ENCODE measurements at regions not wholly inside any gene's neighbourhood (a gene's known extent, or its start where the extent isn't known, plus 50 kb on each side); places are given as distances from the start of the nearest gene placed in this dataset.

DNA sequence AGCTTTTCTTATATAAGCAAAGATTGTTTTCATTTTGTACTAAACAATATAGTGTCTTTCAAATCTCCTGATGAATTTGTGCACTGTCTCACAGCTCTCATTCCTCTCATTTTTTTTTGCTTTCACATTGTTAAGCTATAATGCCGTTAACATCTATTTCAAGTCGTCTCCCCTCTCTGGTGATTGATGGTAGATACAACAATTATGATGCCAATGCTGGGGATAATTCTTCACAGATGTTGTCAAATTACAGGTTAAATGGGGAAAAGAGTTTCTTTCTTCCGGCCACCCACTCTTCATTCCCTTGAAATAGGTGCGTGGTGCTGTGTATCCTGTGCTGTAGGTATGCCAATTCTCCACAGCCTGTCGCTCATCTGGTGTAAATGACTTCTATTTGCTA lies 1053.7 kb upstream of the ZEB2 start:
- no peak overlapping the region for H3K27ac ChIP-seq (ENCODE audit: low read depth in 1 of 3, low read length in 2 of 3)
- H3K36me3 ChIP-seq (ENCODE audit: control insufficient read depth in 3 of 3, insufficient read depth in 2 of 3, low read depth in 1 of 3, low read length in 3 of 3): no peaks in the 10 kb centered on the region
- H3K4me3 ChIP-seq (ENCODE audit: low read depth in 1 of 3, low read length in 3 of 3): no peak overlapping the region
- FAIRE-seq (no peak), DNase-seq (no peak)
- no peaks in the 10 kb centered on the region for H3K27me3 ChIP-seq (ENCODE audit: control insufficient read depth in 3 of 3, insufficient read depth in 3 of 3, low read length in 3 of 3)
- 83 to 89% (median 85%) methylated on average over 5 of the region's 5 CpGs for WGBS, 3 donors
- no peaks in the 10 kb centered on the region for H3K4me1 ChIP-seq (ENCODE audit: control insufficient read depth in 3 of 3, insufficient read depth in 2 of 3, low read depth in 1 of 3, low read length in 2 of 3)
- H3K9me3 ChIP-seq (ENCODE audit: control insufficient read depth in 2 of 2, insufficient read depth in 1 of 2, low read depth in 1 of 2, low read length in 1 of 2): no peaks in the 10 kb centered on the region

DNA sequence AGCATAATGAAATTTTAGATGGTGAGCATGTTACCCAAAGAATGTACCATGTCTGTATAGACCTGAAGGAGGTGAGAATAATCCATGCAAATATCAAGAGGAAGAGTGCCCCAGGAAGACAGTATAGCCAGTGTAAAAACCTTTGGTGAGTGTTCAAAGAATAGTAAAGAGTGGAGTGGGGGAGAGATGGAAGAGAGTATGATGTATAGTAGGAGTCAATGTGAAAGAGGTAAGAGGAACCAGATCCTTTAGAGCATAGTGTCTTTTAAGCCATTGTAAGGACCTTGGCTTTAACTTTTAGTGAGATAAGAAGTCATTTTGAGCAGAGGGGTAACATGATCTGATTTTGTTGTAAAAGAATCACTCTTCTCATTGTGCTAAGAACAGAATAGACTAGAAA lies 1052.3 kb upstream of the ZEB2 start:
- DNase-seq: no peak
- Histone ChIP-seq H3K36me3 (ENCODE audit: control insufficient read depth in 3 of 3, insufficient read depth in 2 of 3, low read depth in 1 of 3, low read length in 3 of 3) (no peaks in the 10 kb centered on the region), H3K4me1 (ENCODE audit: control insufficient read depth in 3 of 3, insufficient read depth in 2 of 3, low read depth in 1 of 3, low read length in 2 of 3) (no peaks in the 10 kb centered on the region), H3K9me3 (ENCODE audit: control insufficient read depth in 2 of 2, insufficient read depth in 1 of 2, low read depth in 1 of 2, low read length in 1 of 2) (no peaks in the 10 kb centered on the region), H3K27ac (ENCODE audit: low read depth in 1 of 3, low read length in 2 of 3) (no peak overlapping the region), H3K27me3 (ENCODE audit: control insufficient read depth in 3 of 3, insufficient read depth in 3 of 3, low read length in 3 of 3) (no peaks in the 10 kb centered on the region), H3K4me3 (ENCODE audit: low read depth in 1 of 3, low read length in 3 of 3) (no peak overlapping the region)
- FAIRE-seq: no peak

GRCh38 chr2:145569108-145569507 lies 1049.2 kb upstream of the ZEB2 start:
- Histone ChIP-seq H3K4me1 (ENCODE audit: control insufficient read depth in 3 of 3, insufficient read depth in 2 of 3, low read depth in 1 of 3, low read length in 2 of 3) (no peaks in the 10 kb centered on the region), H3K27ac (ENCODE audit: low read depth in 1 of 3, low read length in 2 of 3) (no peak overlapping the region), H3K4me3 (ENCODE audit: low read depth in 1 of 3, low read length in 3 of 3) (no peak overlapping the region), H3K36me3 (ENCODE audit: control insufficient read depth in 3 of 3, insufficient read depth in 2 of 3, low read depth in 1 of 3, low read length in 3 of 3) (no peaks in the 10 kb centered on the region), H3K9me3 (ENCODE audit: control insufficient read depth in 2 of 2, insufficient read depth in 1 of 2, low read depth in 1 of 2, low read length in 1 of 2) (no peaks in the 10 kb centered on the region), H3K27me3 (ENCODE audit: control insufficient read depth in 3 of 3, insufficient read depth in 3 of 3, low read length in 3 of 3) (no peaks in the 10 kb centered on the region)
- DNase-seq (no peak), FAIRE-seq (no peak)
- WGBS, 3 donors: 41 to 75% (median 51%) methylated on average over 2 of the region's 2 CpGs

GRCh38 chr2:145563741-145564615 lies 1044.1 kb upstream of the ZEB2 start:
- FAIRE-seq (no peak), DNase-seq (no peak)
- Histone ChIP-seq H3K4me3 (ENCODE audit: low read depth in 1 of 3, low read length in 3 of 3) (no peak overlapping the region), H3K4me1 (ENCODE audit: control insufficient read depth in 3 of 3, insufficient read depth in 2 of 3, low read depth in 1 of 3, low read length in 2 of 3) (no peaks in the 10 kb centered on the region), H3K27me3 (ENCODE audit: control insufficient read depth in 3 of 3, insufficient read depth in 3 of 3, low read length in 3 of 3) (no peaks in the 10 kb centered on the region), H3K27ac (ENCODE audit: low read depth in 1 of 3, low read length in 2 of 3) (no peak overlapping the region), H3K36me3 (ENCODE audit: control insufficient read depth in 3 of 3, insufficient read depth in 2 of 3, low read depth in 1 of 3, low read length in 3 of 3) (no peaks in the 10 kb centered on the region), H3K9me3 (ENCODE audit: control insufficient read depth in 2 of 2, insufficient read depth in 1 of 2, low read depth in 1 of 2, low read length in 1 of 2) (no peaks in the 10 kb centered on the region)
- 47 to 63% (median 51%) methylated on average over 7 of the region's 7 CpGs for WGBS, 3 donors

- Histone ChIP-seq H3K4me1 (ENCODE audit: control insufficient read depth in 3 of 3, insufficient read depth in 2 of 3, low read depth in 1 of 3, low read length in 2 of 3) (no peaks in the 10 kb centered on the region), H3K27me3 (ENCODE audit: control insufficient read depth in 3 of 3, insufficient read depth in 3 of 3, low read length in 3 of 3) (no peaks in the 10 kb centered on the region), H3K36me3 (ENCODE audit: control insufficient read depth in 3 of 3, insufficient read depth in 2 of 3, low read depth in 1 of 3, low read length in 3 of 3) (no peaks in the 10 kb centered on the region), H3K27ac (ENCODE audit: low read depth in 1 of 3, low read length in 2 of 3) (no peak overlapping the region), H3K9me3 (ENCODE audit: control insufficient read depth in 2 of 2, insufficient read depth in 1 of 2, low read depth in 1 of 2, low read length in 1 of 2) (no peaks in the 10 kb centered on the region), H3K4me3 (ENCODE audit: low read depth in 1 of 3, low read length in 3 of 3) (no peak overlapping the region)
- 61 to 75% (median 71%) methylated on average over 3 of the region's 3 CpGs for WGBS, 3 donors
- FAIRE-seq (no peak), DNase-seq (no peak)
Observed at GRCh38 chr2:145561152-145561551, 1041.2 kb upstream of the ZEB2 start.

- DNase-seq (no peak), FAIRE-seq (no peak)
- Histone ChIP-seq H3K27ac (ENCODE audit: low read depth in 1 of 3, low read length in 2 of 3) (no peak overlapping the region), H3K4me1 (ENCODE audit: control insufficient read depth in 3 of 3, insufficient read depth in 2 of 3, low read depth in 1 of 3, low read length in 2 of 3) (no peaks in the 10 kb centered on the region), H3K9me3 (ENCODE audit: control insufficient read depth in 2 of 2, insufficient read depth in 1 of 2, low read depth in 1 of 2, low read length in 1 of 2) (no peaks in the 10 kb centered on the region), H3K36me3 (ENCODE audit: control insufficient read depth in 3 of 3, insufficient read depth in 2 of 3, low read depth in 1 of 3, low read length in 3 of 3) (no peaks in the 10 kb centered on the region), H3K27me3 (ENCODE audit: control insufficient read depth in 3 of 3, insufficient read depth in 3 of 3, low read length in 3 of 3) (no peaks in the 10 kb centered on the region), H3K4me3 (ENCODE audit: low read depth in 1 of 3, low read length in 3 of 3) (no peak overlapping the region)
- 65 to 86% (median 76%) methylated on average over 1 of the region's 1 CpG for WGBS, 3 donors
Observed at GRCh38 chr2:145558617-145559350, 1038.9 kb upstream of the ZEB2 start.

DNA sequence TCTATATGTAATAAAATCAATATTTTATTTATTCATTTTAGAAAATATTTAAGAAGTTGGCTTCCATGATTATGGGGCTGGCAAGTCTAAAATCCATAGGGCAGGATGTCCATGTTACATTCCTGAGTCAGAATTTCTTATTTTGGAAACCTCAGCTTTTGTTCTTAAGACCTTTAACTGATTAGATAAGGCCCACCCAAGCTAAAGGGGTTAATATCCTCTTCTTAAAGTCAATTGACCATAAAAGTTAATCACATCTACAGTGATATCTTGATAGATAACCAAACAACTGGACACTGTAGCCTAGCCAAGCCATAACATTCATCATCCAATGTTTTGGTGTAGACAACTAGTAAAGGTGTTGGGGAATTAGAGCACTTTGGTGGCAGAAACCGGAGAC lies 1035.4 kb upstream of the ZEB2 start:
- Histone ChIP-seq H3K4me1 (ENCODE audit: control insufficient read depth in 3 of 3, insufficient read depth in 2 of 3, low read depth in 1 of 3, low read length in 2 of 3) (no peaks in the 10 kb centered on the region), H3K4me3 (ENCODE audit: low read depth in 1 of 3, low read length in 3 of 3) (no peak overlapping the region), H3K9me3 (ENCODE audit: control insufficient read depth in 2 of 2, insufficient read depth in 1 of 2, low read depth in 1 of 2, low read length in 1 of 2) (no peaks in the 10 kb centered on the region), H3K27me3 (ENCODE audit: control insufficient read depth in 3 of 3, insufficient read depth in 3 of 3, low read length in 3 of 3) (no peaks in the 10 kb centered on the region), H3K27ac (ENCODE audit: low read depth in 1 of 3, low read length in 2 of 3) (no peak overlapping the region), H3K36me3 (ENCODE audit: control insufficient read depth in 3 of 3, insufficient read depth in 2 of 3, low read depth in 1 of 3, low read length in 3 of 3) (no peaks in the 10 kb centered on the region)
- 80 to 84% (median 82%) methylated on average over 1 of the region's 1 CpG for WGBS, 3 donors
- FAIRE-seq (no peak), DNase-seq (no peak)

- no peak overlapping the region for H3K27ac ChIP-seq (ENCODE audit: low read depth in 1 of 3, low read length in 2 of 3)
- no peaks in the 10 kb centered on the region for H3K27me3 ChIP-seq (ENCODE audit: control insufficient read depth in 3 of 3, insufficient read depth in 3 of 3, low read length in 3 of 3)
- FAIRE-seq: no peak
- 63 to 77% (median 74%) methylated on average over 2 of the region's 2 CpGs for WGBS, 3 donors
- H3K36me3 ChIP-seq (ENCODE audit: control insufficient read depth in 3 of 3, insufficient read depth in 2 of 3, low read depth in 1 of 3, low read length in 3 of 3): no peaks in the 10 kb centered on the region
- no peak for DNase-seq
- no peaks in the 10 kb centered on the region for H3K4me1 ChIP-seq (ENCODE audit: control insufficient read depth in 3 of 3, insufficient read depth in 2 of 3, low read depth in 1 of 3, low read length in 2 of 3)
- no peak overlapping the region for H3K4me3 ChIP-seq (ENCODE audit: low read depth in 1 of 3, low read length in 3 of 3)
- no peaks in the 10 kb centered on the region for H3K9me3 ChIP-seq (ENCODE audit: control insufficient read depth in 2 of 2, insufficient read depth in 1 of 2, low read depth in 1 of 2, low read length in 1 of 2)
Observed at GRCh38 chr2:145551686-145552085, 1031.8 kb upstream of the ZEB2 start.
